ENCODE measurements at regions not wholly inside any gene's neighbourhood (a gene's known extent, or its start where the extent isn't known, plus 50 kb on each side); places are given as distances from the start of the nearest gene placed in this dataset.

DNA sequence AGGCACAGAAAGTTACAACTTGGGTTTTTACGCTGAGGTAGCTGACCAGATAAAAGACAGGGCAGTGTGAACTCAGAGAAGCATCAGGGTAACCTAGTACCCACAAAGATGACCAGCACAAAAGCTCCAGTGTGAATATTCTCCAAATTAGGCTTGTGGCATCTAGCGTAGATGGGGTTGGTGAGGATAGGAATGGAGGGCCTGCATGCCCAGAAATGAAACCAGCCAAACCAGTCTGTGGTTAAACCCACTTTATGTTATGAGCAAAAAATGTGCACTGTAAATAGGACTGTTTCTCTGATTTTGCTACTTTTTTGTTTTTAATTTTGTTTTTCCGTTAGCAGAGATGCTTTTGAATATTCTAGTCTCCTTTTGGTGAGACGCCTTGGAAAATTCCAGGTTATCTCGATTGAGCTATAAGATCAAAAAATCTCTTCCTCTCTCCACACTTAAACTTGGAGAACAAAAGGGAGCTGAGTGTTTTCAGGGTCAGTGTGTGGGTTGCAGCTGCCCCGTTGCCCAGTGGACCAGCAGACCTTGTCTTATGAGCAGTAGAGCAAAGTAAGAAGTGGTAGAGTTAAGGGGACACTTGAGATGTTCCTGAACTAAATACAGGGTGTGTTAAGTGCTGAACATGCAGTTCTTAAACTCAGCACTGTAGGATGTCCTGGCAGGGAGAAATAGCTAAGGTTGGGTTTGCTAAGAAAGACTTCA lies 132.9 kb downstream of the C3orf38 start:
- no peak for TF ChIP-seq ZNF302 (tag by site-specific recombination; IDR thresholded peaks at IDR 0.05; ENCODE audit: low read depth)
- no peak for TF ChIP-seq ZNF624 (tag by site-specific recombination; IDR thresholded peaks at IDR 0.05)
- no peak for TF ChIP-seq ZNF274 (IDR thresholded peaks at IDR 0.05; ENCODE audit: low read length)
- no peak for TF ChIP-seq ZNF274 (tag by site-specific recombination; IDR thresholded peaks at IDR 0.05; ENCODE audit: borderline replicate concordance)
- TF ChIP-seq, protein P1, sequence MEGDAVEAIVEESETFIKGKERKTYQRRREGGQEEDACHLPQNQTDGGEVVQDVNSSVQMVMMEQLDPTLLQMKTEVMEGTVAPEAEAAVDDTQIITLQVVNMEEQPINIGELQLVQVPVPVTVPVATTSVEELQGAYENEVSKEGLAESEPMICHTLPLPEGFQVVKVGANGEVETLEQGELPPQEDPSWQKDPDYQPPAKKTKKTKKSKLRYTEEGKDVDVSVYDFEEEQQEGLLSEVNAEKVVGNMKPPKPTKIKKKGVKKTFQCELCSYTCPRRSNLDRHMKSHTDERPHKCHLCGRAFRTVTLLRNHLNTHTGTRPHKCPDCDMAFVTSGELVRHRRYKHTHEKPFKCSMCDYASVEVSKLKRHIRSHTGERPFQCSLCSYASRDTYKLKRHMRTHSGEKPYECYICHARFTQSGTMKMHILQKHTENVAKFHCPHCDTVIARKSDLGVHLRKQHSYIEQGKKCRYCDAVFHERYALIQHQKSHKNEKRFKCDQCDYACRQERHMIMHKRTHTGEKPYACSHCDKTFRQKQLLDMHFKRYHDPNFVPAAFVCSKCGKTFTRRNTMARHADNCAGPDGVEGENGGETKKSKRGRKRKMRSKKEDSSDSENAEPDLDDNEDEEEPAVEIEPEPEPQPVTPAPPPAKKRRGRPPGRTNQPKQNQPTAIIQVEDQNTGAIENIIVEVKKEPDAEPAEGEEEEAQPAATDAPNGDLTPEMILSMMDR (tag by site-specific recombination; IDR thresholded peaks at IDR 0.05): no peak
- TF ChIP-seq ZBTB7A (tag by site-specific recombination; IDR thresholded peaks at IDR 0.05; ENCODE audit: low read depth): no peak
- no peak for TF ChIP-seq REST (tag by site-specific recombination; IDR thresholded peaks at IDR 0.05)
- TF ChIP-seq ZNF513 (tag by site-specific recombination; IDR thresholded peaks at IDR 0.05): no peak
- TF ChIP-seq ZNF132 (tag by site-specific recombination; IDR thresholded peaks at IDR 0.05; ENCODE audit: borderline replicate concordance): no peak
- TF ChIP-seq YY1 (tag by site-specific recombination; IDR thresholded peaks at IDR 0.05): no peak
- TF ChIP-seq ZNF24 (tag by site-specific recombination; IDR thresholded peaks at IDR 0.05): no peak
- TF ChIP-seq HOXC10 (CRISPR knock-in tag; IDR thresholded peaks at IDR 0.05): no peak
- TF ChIP-seq ZNF311 (tag by site-specific recombination; IDR thresholded peaks at IDR 0.05; ENCODE audit: borderline replicate concordance): no peak
- no peak for TF ChIP-seq ZBTB21 (tag by site-specific recombination; IDR thresholded peaks at IDR 0.05)

Measured in HEK293 (cell line).